Small intestine (tissue), 7 donors: ENCODE measurements at regions not wholly inside any gene's neighbourhood (a gene's known extent, or its start where the extent isn't known, plus 50 kb on each side); places are given as distances from the start of the nearest gene placed in this dataset.

ENCODE experiments used
- DNase-seq, 2 donors: peaks; one replicate each; pipeline versions ENCODE4 v3.0.0 to v3.0.0-alpha.2; 2013
- FAIRE-seq: peaks from 2 replicates; lab custom pipeline; 2012; peaks lifted over from hg19 to GRCh38; lab: Jason Lieb, UNC
- H3K27ac ChIP-seq, 3 donors: one replicate each; pipeline ENCODE4 v1.5.1; 2013; ENCODE audit warnings: low read length in 2 of 3, mild to moderate bottlenecking in 2 of 3, control low read depth in 1 of 3, inconsistent platforms in 1 of 3, low read depth in 1 of 3, moderate library complexity in 1 of 3
- H3K27me3 ChIP-seq, 3 donors: one replicate each; pipeline ENCODE4 v1.6.1; 2013; ENCODE audit warnings: low read length in 3 of 3, inconsistent platforms in 1 of 3; ENCODE audit not compliant: control insufficient read depth in 3 of 3, insufficient read depth in 3 of 3
- H3K36me3 ChIP-seq, 3 donors: one replicate each; pipeline ENCODE4 v1.6.1; 2013; ENCODE audit warnings: low read length in 3 of 3, inconsistent platforms in 1 of 3, low read depth in 1 of 3, mild to moderate bottlenecking in 1 of 3, moderate library complexity in 1 of 3; ENCODE audit not compliant: control insufficient read depth in 3 of 3, insufficient read depth in 2 of 3
- H3K4me1 ChIP-seq, 3 donors: one replicate each; pipeline ENCODE4 v1.6.1; 2013; ENCODE audit warnings: low read length in 2 of 3, inconsistent platforms in 1 of 3, low read depth in 1 of 3, mild to moderate bottlenecking in 1 of 3, moderate library complexity in 1 of 3; ENCODE audit not compliant: control insufficient read depth in 3 of 3, insufficient read depth in 2 of 3
- H3K4me3 ChIP-seq, 3 donors: one replicate each; pipeline ENCODE4 v1.5.1; 2013; ENCODE audit warnings: low read length in 3 of 3, control low read depth in 1 of 3, inconsistent platforms in 1 of 3, low read depth in 1 of 3, mild to moderate bottlenecking in 1 of 3, moderate library complexity in 1 of 3
- H3K9me3 ChIP-seq, 2 donors: one replicate each; pipeline ENCODE4 v1.6.1; 2013; ENCODE audit warnings: low read depth in 1 of 2, low read length in 1 of 2; ENCODE audit not compliant: control insufficient read depth in 2 of 2, insufficient read depth in 1 of 2
- WGBS, 3 donors: extraction: QIAGEN DNeasy Blood & Tissue Kit; methylation state at CpG; one replicate each; pipeline ENCODE4 v1.1.7; 2013; 5-methylcytosine and 5-hydroxymethylcytosine counted together
- donor health status: healthy with polysubstance abuse.
- donor health status: control.
- donor health status: control.
- donor health status: Bipolar disorder and iron deficiency.
- donor health status: healthy.

- WGBS, 3 donors, result 48 to 51% (median 49%) methylated on average over 5 to 6 of the region's 8 CpGs
- H3K36me3 ChIP-seq, result no peaks in the 10 kb centered on the region
- H3K9me3 ChIP-seq, result no peaks in the 10 kb centered on the region
- no peaks in the 10 kb centered on the region for H3K4me1 ChIP-seq
- H3K27ac ChIP-seq, result no peak overlapping the region
- H3K27me3 ChIP-seq, result no peaks in the 10 kb centered on the region
- no peak for DNase-seq
- FAIRE-seq, result no peak
- H3K4me3 ChIP-seq, result no peak overlapping the region
Measured at GRCh38 chr11:135046556-135046955, 634.5 kb upstream of the B3GAT1 start.

- no peak overlapping the region for H3K4me3 ChIP-seq
- H3K4me1 ChIP-seq, result no peaks in the 10 kb centered on the region
- no peak for FAIRE-seq
- DNase-seq, result no peak
- H3K27me3 ChIP-seq, result no peaks in the 10 kb centered on the region
- no peaks in the 10 kb centered on the region for H3K9me3 ChIP-seq
- WGBS, 3 donors, result 81 to 84% (median 83%) methylated on average over 4 of the region's 4 CpGs
- no peak overlapping the region for H3K27ac ChIP-seq
- no peaks in the 10 kb centered on the region for H3K36me3 ChIP-seq
Measured at GRCh38 chr11:135043434-135043833, 631.4 kb upstream of the B3GAT1 start.

GRCh38 chr11:135037828-135038227 is 625.8 kb upstream of the B3GAT1 start:
- Histone ChIP-seq H3K27me3 (no peaks in the 10 kb centered on the region), H3K4me1 (no peaks in the 10 kb centered on the region), H3K27ac (no peak overlapping the region), H3K4me3 (no peak overlapping the region), H3K36me3 (no peaks in the 10 kb centered on the region), H3K9me3 (no peaks in the 10 kb centered on the region)
- 68 to 77% (median 76%) methylated on average over 4 to 5 of the region's 5 CpGs for WGBS, 3 donors
- no peak for DNase-seq
- no peak for FAIRE-seq

GRCh38 chr11:135036488-135037297 is 624.7 kb upstream of the B3GAT1 start:
- Histone ChIP-seq H3K27me3 (peaks cover 0 to 2% (median 0%) of the 10 kb centered on the region in 3 donors), H3K9me3 (no peaks in the 10 kb centered on the region), H3K4me3 (no peak overlapping the region), H3K27ac (no peak overlapping the region), H3K4me1 (no peaks in the 10 kb centered on the region), H3K36me3 (no peaks in the 10 kb centered on the region)
- FAIRE-seq, result no peak
- 63 to 74% (median 69%) methylated on average over 18 to 19 of the region's 19 CpGs for WGBS, 3 donors
- DNase-seq, result no peak

GRCh38 chr11:135035282-135035681 is 623.2 kb upstream of the B3GAT1 start:
- H3K27ac ChIP-seq, result no peak overlapping the region
- H3K4me1 ChIP-seq, result no peaks in the 10 kb centered on the region
- no peak overlapping the region for H3K4me3 ChIP-seq
- DNase-seq (no peak), FAIRE-seq (no peak)
- H3K9me3 ChIP-seq, result no peaks in the 10 kb centered on the region
- no peaks in the 10 kb centered on the region for H3K36me3 ChIP-seq
- 86 to 90% (median 87%) methylated on average over 3 of the region's 3 CpGs for WGBS, 3 donors
- peaks cover 0 to 2% (median 0%) of the 10 kb centered on the region in 3 donors for H3K27me3 ChIP-seq

GRCh38 chr11:135033540-135033939 is 621.5 kb upstream of the B3GAT1 start:
- Histone ChIP-seq H3K4me3 (no peak overlapping the region), H3K27me3 (peaks cover 0 to 2% (median 0%) of the 10 kb centered on the region in 3 donors), H3K4me1 (no peaks in the 10 kb centered on the region), H3K9me3 (no peaks in the 10 kb centered on the region), H3K36me3 (no peaks in the 10 kb centered on the region), H3K27ac (no peak overlapping the region)
- FAIRE-seq, result no peak
- DNase-seq, result peak; percentile 44 to 59
- 16 to 20% (median 19%) methylated on average over 5 of the region's 5 CpGs for WGBS, 3 donors

- no peak for DNase-seq
- H3K4me1 ChIP-seq, result no peaks in the 10 kb centered on the region
- H3K27me3 ChIP-seq, result peaks cover 0 to 2% (median 0%) of the 10 kb centered on the region in 3 donors
Measured at GRCh38 chr11:135031205-135031989, 619.4 kb upstream of the B3GAT1 start.

GRCh38 chr11:135027461-135027860 is 615.4 kb upstream of the B3GAT1 start:
- H3K4me1 ChIP-seq, result no peaks in the 10 kb centered on the region
- H3K9me3 ChIP-seq, result no peaks in the 10 kb centered on the region
- H3K27me3 ChIP-seq, result peaks cover 0 to 2% (median 0%) of the 10 kb centered on the region in 3 donors
- H3K36me3 ChIP-seq, result no peaks in the 10 kb centered on the region
- DNase-seq, result peak; percentile 40 to 84
- H3K27ac ChIP-seq, result no peak overlapping the region
- 0 to 35% (median 1%) methylated on average over 3 to 5 of the region's 5 CpGs for WGBS, 3 donors
- no peak for FAIRE-seq
- H3K4me3 ChIP-seq, result no peak overlapping the region

More at GRCh38 chr11:135031205-135031989, 619.4 kb upstream of the B3GAT1 start:
- FAIRE-seq, result no peak
- 55 to 71% (median 66%) methylated on average over 8 of the region's 8 CpGs for WGBS, 3 donors
- Histone ChIP-seq H3K9me3 (no peaks in the 10 kb centered on the region), H3K4me3 (no peak overlapping the region), H3K36me3 (no peaks in the 10 kb centered on the region), H3K27ac (no peak overlapping the region)
